ENCODE measurements at regions not wholly inside any gene's neighbourhood (a gene's known extent, or its start where the extent isn't known, plus 50 kb on each side); places are given as distances from the start of the nearest gene placed in this dataset.

DNA sequence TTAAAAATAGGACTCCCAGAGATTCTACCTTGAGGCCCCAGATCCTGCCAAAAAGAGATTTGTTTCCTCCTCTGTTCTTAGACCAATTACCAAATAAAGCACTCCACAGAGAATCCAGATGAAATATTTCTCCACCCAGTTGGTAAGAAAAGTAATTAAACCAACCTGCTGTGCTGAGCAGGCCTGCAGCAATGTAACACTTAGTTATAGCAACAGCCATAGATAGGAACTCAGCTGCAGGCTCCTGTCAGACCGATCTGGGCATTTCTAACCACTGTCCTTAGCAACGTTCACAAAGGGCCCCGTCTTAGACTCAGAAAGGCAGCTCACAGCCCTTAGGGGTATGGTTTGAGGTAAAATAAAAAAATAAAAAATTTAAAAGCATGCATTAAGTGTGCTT, 271.1 kb downstream of the KCNRG start:
- no peak for TF ChIP-seq CTCF (conservative IDR thresholded peaks at IDR 0.05; ENCODE audit: low read depth, low read length)
- TF ChIP-seq EZH2 (IDR thresholded peaks at IDR 0.05; ENCODE audit: borderline replicate concordance, low read depth, low read length, poor library complexity, severe bottlenecking) = no peak
